ENCODE measurements at regions not wholly inside any gene's neighbourhood (a gene's known extent, or its start where the extent isn't known, plus 50 kb on each side); places are given as distances from the start of the nearest gene placed in this dataset.

DNA sequence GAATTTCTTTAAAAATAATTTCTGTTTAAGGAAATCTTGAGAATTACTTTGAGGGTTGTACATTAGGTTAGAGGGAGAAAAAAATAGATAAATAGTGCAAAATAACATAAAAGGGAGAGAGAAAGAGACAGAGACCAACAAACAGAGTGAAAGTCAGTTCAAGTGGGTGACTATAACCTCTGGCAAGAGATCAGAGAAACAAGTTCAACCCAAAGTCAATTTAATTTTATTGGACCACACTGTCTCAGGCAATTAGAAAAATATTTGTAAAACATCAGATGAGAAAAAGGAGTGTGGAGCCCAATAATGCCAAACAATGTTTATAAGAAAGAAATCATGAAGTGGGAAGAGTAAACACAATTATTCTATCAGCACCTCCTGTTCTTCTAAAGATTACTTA is 143.5 kb upstream of the GYPA start:
- ATAC-seq (no peak), DNase-seq (ENCODE audit: low read depth in 1 of 2, low spot score in 1 of 2) (no peak), FAIRE-seq (no peak)
- ChIA-PET CTCF (no interaction called here), POLR2A (no interaction called here)
- Histone ChIP-seq H3K4me3 (no peak overlapping the region), H3K4me1 (no peaks in the 10 kb centered on the region), H3K27ac (no peak overlapping the region), H3K9me3 (no peaks in the 10 kb centered on the region), H3K4me2 (no peak overlapping the region)
- TF ChIP-seq MYC (IDR thresholded peaks at IDR 0.05; ENCODE audit: borderline replicate concordance, low read length) (no peak), CHD2 (IDR thresholded peaks at IDR 0.05; ENCODE audit: low read length, partially characterized antibody) (no peak), ZSCAN20 (CRISPR knock-in tag; IDR thresholded peaks at IDR 0.05) (no peak), MAZ (IDR thresholded peaks at IDR 0.05; ENCODE audit: borderline replicate concordance, low read depth, low read length) (no peak), ZNF302 (CRISPR knock-in tag; IDR thresholded peaks at IDR 0.05) (no peak), HOXA7 (CRISPR knock-in tag; IDR thresholded peaks at IDR 0.05) (no peak), EHMT2 (IDR thresholded peaks at IDR 0.05; ENCODE audit: low read depth) (no peak), CBX8 (IDR thresholded peaks at IDR 0.05) (no peak), POLR2A (IDR thresholded peaks at IDR 0.05; ENCODE audit: low read length) (no peak), EHF (CRISPR knock-in tag; IDR thresholded peaks at IDR 0.05) (no peak), CHD4 (IDR thresholded peaks at IDR 0.05; ENCODE audit: borderline replicate concordance) (no peak), SMC3 (IDR thresholded peaks at IDR 0.05) (no peak), PHF8 (IDR thresholded peaks at IDR 0.05; ENCODE audit: borderline replicate concordance, low read depth) (no peak)
- TF ChIP-seq, protein P1, sequence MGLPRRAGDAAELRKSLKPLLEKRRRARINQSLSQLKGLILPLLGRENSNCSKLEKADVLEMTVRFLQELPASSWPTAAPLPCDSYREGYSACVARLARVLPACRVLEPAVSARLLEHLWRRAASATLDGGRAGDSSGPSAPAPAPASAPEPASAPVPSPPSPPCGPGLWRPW (IDR thresholded peaks at IDR 0.05): no peak
- TF ChIP-seq, protein P2, sequence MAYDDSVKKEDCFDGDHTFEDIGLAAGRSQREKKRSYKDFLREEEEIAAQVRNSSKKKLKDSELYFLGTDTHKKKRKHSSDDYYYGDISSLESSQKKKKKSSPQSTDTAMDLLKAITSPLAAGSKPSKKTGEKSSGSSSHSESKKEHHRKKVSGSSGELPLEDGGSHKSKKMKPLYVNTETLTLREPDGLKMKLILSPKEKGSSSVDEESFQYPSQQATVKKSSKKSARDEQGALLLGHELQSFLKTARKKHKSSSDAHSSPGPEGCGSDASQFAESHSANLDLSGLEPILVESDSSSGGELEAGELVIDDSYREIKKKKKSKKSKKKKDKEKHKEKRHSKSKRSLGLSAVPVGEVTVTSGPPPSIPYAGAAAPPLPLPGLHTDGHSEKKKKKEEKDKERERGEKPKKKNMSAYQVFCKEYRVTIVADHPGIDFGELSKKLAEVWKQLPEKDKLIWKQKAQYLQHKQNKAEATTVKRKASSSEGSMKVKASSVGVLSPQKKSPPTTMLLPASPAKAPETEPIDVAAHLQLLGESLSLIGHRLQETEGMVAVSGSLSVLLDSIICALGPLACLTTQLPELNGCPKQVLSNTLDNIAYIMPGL (CRISPR knock-in tag; IDR thresholded peaks at IDR 0.05; ENCODE audit: borderline replicate concordance): no peak
- TF ChIP-seq, protein P3, sequence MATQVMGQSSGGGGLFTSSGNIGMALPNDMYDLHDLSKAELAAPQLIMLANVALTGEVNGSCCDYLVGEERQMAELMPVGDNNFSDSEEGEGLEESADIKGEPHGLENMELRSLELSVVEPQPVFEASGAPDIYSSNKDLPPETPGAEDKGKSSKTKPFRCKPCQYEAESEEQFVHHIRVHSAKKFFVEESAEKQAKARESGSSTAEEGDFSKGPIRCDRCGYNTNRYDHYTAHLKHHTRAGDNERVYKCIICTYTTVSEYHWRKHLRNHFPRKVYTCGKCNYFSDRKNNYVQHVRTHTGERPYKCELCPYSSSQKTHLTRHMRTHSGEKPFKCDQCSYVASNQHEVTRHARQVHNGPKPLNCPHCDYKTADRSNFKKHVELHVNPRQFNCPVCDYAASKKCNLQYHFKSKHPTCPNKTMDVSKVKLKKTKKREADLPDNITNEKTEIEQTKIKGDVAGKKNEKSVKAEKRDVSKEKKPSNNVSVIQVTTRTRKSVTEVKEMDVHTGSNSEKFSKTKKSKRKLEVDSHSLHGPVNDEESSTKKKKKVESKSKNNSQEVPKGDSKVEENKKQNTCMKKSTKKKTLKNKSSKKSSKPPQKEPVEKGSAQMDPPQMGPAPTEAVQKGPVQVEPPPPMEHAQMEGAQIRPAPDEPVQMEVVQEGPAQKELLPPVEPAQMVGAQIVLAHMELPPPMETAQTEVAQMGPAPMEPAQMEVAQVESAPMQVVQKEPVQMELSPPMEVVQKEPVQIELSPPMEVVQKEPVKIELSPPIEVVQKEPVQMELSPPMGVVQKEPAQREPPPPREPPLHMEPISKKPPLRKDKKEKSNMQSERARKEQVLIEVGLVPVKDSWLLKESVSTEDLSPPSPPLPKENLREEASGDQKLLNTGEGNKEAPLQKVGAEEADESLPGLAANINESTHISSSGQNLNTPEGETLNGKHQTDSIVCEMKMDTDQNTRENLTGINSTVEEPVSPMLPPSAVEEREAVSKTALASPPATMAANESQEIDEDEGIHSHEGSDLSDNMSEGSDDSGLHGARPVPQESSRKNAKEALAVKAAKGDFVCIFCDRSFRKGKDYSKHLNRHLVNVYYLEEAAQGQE (IDR thresholded peaks at IDR 0.05): no peak
- TF ChIP-seq, protein P4, sequence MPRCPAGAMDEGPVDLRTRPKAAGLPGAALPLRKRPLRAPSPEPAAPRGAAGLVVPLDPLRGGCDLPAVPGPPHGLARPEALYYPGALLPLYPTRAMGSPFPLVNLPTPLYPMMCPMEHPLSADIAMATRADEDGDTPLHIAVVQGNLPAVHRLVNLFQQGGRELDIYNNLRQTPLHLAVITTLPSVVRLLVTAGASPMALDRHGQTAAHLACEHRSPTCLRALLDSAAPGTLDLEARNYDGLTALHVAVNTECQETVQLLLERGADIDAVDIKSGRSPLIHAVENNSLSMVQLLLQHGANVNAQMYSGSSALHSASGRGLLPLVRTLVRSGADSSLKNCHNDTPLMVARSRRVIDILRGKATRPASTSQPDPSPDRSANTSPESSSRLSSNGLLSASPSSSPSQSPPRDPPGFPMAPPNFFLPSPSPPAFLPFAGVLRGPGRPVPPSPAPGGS (IDR thresholded peaks at IDR 0.05): no peak

DNA sequence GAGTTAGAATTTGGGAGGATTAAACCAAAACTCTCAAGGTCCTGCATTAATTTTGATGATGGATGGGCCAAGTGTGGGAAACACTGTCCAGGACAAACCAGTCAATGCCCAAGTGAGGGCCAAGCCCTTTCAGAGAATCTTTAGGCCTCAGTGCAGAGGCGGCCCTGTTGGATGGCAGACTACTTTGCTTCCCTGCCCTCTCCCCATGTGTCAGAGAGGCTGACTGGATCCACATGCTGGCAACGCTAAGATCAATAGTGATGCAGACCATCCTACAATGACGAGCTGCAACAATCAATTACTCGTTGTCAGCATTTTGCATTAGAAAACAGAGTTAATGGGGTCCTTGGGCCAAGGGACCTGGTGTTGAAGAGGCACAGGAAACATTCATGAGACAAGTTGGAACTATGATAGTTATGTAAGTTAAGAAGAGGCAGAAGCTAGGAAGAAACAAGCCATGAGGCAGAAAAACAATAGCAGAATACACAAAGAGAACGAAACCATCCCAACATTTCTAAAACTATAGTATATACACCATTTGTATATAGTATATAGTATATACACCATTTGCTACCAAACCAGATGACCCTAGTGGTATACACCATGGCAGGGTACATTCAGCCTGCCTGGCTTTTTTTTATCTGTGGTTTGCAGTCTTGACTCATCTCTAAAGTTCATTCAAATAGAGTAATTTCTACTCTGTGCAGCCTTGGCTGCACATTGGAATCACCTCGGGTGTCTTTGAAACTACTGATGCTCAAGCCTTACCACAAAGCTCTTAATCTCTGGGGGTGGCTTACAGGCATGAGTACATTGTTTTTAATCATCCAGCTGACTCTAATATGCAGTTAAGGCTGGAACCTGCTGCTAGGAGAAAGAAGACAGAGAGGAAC is 147.7 kb upstream of the GYPA start:
- ATAC-seq (no peak), DNase-seq (ENCODE audit: low read depth in 1 of 2, low spot score in 1 of 2) (no peak), FAIRE-seq (no peak)
- no peak overlapping the region for H3K4me3 ChIP-seq
- CTCF ChIA-PET: no interaction called here
- H3K9me3 ChIP-seq: no peaks in the 10 kb centered on the region
- 48% methylated on average over 4 of the region's 6 CpGs for WGBS (ENCODE audit: missing lambda C conversion rate)
- H3K27ac ChIP-seq: no peak overlapping the region
- H3K4me2 ChIP-seq: no peak overlapping the region
- POLR2A ChIA-PET: no interaction called here
- TF ChIP-seq GATA3 (IDR thresholded peaks at IDR 0.05; ENCODE audit: borderline replicate concordance) (no peak), RNF2 (IDR thresholded peaks at IDR 0.05; ENCODE audit: borderline replicate concordance, low read depth) (no peak), FOXS1 (CRISPR knock-in tag; IDR thresholded peaks at IDR 0.05) (no peak), CHD2 (IDR thresholded peaks at IDR 0.05; ENCODE audit: low read length, partially characterized antibody) (no peak), MAFK (IDR thresholded peaks at IDR 0.05; ENCODE audit: partially characterized antibody) (peak; percentile 67)
- no peaks in the 10 kb centered on the region for H3K4me1 ChIP-seq

Measured in A549 (cell line).